HG03460 (cell line): ENCODE measurements at regions not wholly inside any gene's neighbourhood (a gene's known extent, or its start where the extent isn't known, plus 50 kb on each side); places are given as distances from the start of the nearest gene placed in this dataset.
"Not testable (repeated sequence)": the region's sequence is repeated elsewhere in the genome, so short reads cannot be mapped to it uniquely, and the experiment has no call there.

Source experiments
- ATAC-seq: cut with Tn5 transposase; IDR thresholded peaks from one replicate; pipeline ENCODE4 v1.9.1; 2021; ENCODE audit not compliant: unreplicated experiment

GRCh38 chr1:90826024-90826423 lies 108.9 kb upstream of the BARHL2 start:
- no peak for ATAC-seq

GRCh38 chr1:90824551-90824950 lies 107.4 kb upstream of the BARHL2 start:
- no peak for ATAC-seq

GRCh38 chr1:90823686-90824085 lies 106.6 kb upstream of the BARHL2 start:
- no peak for ATAC-seq

- no peak for ATAC-seq
Observed at GRCh38 chr1:90821788-90822359, 104.8 kb upstream of the BARHL2 start.

- no peak for ATAC-seq
Observed at GRCh38 chr1:90821152-90821787, 104.2 kb upstream of the BARHL2 start.

- no peak for ATAC-seq
Observed at GRCh38 chr1:90820745-90821144, 103.6 kb upstream of the BARHL2 start.

GRCh38 chr1:90817399-90817798 lies 100.3 kb upstream of the BARHL2 start:
- ATAC-seq: no peak

GRCh38 chr1:90812237-90812636 lies 95.1 kb upstream of the BARHL2 start:
- not testable (repeated sequence) for ATAC-seq

GRCh38 chr1:90811444-90811950 lies 94.4 kb upstream of the BARHL2 start:
- not testable (repeated sequence) for ATAC-seq

- ATAC-seq: no peak
Observed at GRCh38 chr1:90810681-90811080, 93.6 kb upstream of the BARHL2 start.

GRCh38 chr1:90809996-90810395 lies 92.9 kb upstream of the BARHL2 start:
- ATAC-seq: no peak

GRCh38 chr1:90809093-90809492 lies 92.0 kb upstream of the BARHL2 start:
- ATAC-seq: no peak

GRCh38 chr1:90807329-90807728 lies 90.2 kb upstream of the BARHL2 start:
- ATAC-seq: no peak

- ATAC-seq: no peak
Observed at GRCh38 chr1:90802622-90803021, 85.5 kb upstream of the BARHL2 start.

GRCh38 chr1:90800012-90800717 lies 83.1 kb upstream of the BARHL2 start:
- no peak for ATAC-seq

GRCh38 chr1:90799326-90799725 lies 82.2 kb upstream of the BARHL2 start:
- no peak for ATAC-seq

GRCh38 chr1:90798883-90799282 lies 81.8 kb upstream of the BARHL2 start:
- no peak for ATAC-seq

GRCh38 chr1:90798344-90798743 lies 81.2 kb upstream of the BARHL2 start:
- ATAC-seq: no peak

GRCh38 chr1:90795431-90795830 lies 78.3 kb upstream of the BARHL2 start:
- ATAC-seq: no peak

GRCh38 chr1:90786709-90787108 lies 69.6 kb upstream of the BARHL2 start:
- no peak for ATAC-seq

GRCh38 chr1:90784186-90784847 lies 67.2 kb upstream of the BARHL2 start:
- ATAC-seq: no peak

GRCh38 chr1:90783181-90783580 lies 66.1 kb upstream of the BARHL2 start:
- ATAC-seq: no peak
